ENCODE measurements at regions not wholly inside any gene's neighbourhood (a gene's known extent, or its start where the extent isn't known, plus 50 kb on each side); places are given as distances from the start of the nearest gene placed in this dataset.

DNA sequence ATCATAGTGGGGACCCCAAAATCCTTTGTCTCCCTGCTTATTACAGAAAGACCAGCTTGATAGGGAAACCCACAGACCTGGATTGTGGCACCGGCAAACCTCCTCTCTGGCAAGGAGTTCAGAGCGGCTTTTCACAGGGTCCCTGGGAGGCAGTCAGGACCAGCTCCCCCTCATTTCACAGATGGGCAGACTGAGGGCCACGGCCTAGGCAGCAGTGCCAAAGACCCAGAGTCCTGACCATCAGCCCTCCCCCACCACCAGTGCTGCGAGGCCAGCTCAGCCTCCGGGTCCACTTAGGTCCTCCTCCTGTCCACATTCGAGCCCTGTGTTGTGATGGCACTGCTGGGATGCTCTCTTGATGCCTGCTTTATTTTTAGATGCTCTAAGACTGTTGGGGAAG, 57.2 kb downstream of the CAMK2N1 start:
- Histone ChIP-seq H3K36me3 (no peaks in the 10 kb centered on the region), H3K4me3 (no peak overlapping the region), H3K27ac (no peak overlapping the region), H3K27me3 (no peaks in the 10 kb centered on the region), H3K9me3 (no peaks in the 10 kb centered on the region), H3K4me1 (ENCODE audit: insufficient read depth) (no peaks in the 10 kb centered on the region)
- intact Hi-C loops (cut with DNase I), result no loop called here
- WGBS, 3 donors, result 58 to 81% (median 73%) methylated on average over 6 of the region's 6 CpGs
- TF ChIP-seq EP300 (IDR thresholded peaks at IDR 0.05) (no peak), POLR2A (IDR thresholded peaks at IDR 0.05) (no peak)
- TF ChIP-seq, protein P1, sequence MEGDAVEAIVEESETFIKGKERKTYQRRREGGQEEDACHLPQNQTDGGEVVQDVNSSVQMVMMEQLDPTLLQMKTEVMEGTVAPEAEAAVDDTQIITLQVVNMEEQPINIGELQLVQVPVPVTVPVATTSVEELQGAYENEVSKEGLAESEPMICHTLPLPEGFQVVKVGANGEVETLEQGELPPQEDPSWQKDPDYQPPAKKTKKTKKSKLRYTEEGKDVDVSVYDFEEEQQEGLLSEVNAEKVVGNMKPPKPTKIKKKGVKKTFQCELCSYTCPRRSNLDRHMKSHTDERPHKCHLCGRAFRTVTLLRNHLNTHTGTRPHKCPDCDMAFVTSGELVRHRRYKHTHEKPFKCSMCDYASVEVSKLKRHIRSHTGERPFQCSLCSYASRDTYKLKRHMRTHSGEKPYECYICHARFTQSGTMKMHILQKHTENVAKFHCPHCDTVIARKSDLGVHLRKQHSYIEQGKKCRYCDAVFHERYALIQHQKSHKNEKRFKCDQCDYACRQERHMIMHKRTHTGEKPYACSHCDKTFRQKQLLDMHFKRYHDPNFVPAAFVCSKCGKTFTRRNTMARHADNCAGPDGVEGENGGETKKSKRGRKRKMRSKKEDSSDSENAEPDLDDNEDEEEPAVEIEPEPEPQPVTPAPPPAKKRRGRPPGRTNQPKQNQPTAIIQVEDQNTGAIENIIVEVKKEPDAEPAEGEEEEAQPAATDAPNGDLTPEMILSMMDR (IDR thresholded peaks at IDR 0.05), result no peak
- no peak for DNase-seq

DNA sequence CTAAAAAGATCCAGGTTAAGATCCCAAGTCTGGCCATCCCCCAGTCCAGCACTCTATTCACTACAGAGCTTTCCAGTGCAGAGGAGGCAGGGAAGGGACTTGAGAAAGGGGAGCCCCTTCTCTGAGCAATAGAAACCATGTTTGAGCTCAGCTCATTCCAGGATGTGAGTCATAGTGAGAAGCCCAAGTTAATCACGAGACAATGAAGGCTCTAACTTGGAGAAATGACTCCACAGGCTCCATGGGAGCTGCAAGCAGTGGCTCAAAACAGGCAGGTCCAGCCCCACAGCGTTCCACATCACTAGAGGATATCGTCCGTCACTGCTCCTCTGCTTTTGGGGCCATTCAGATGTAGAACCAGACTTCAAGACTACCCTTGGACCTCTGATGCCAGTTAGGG, 59.1 kb downstream of the CAMK2N1 start:
- WGBS, 3 donors, result 53 to 63% (median 59%) methylated on average over 4 of the region's 4 CpGs
- intact Hi-C loops (cut with DNase I), result no loop called here
- Histone ChIP-seq H3K27ac (no peak overlapping the region), H3K4me3 (no peak overlapping the region), H3K4me1 (ENCODE audit: insufficient read depth) (no peaks in the 10 kb centered on the region), H3K27me3 (no peaks in the 10 kb centered on the region), H3K9me3 (no peaks in the 10 kb centered on the region), H3K36me3 (no peaks in the 10 kb centered on the region)
- no peak for DNase-seq
- TF ChIP-seq POLR2A (IDR thresholded peaks at IDR 0.05), result no peak
- TF ChIP-seq EP300 (IDR thresholded peaks at IDR 0.05), result no peak
- TF ChIP-seq, protein P1 (IDR thresholded peaks at IDR 0.05), result no peak

- Histone ChIP-seq H3K27ac (no peak overlapping the region), H3K4me3 (no peak overlapping the region), H3K9me3 (no peaks in the 10 kb centered on the region), H3K27me3 (no peaks in the 10 kb centered on the region), H3K4me1 (ENCODE audit: insufficient read depth) (no peaks in the 10 kb centered on the region), H3K36me3 (no peaks in the 10 kb centered on the region)
- intact Hi-C loops (cut with DNase I), result no loop called here
- TF ChIP-seq EP300 (IDR thresholded peaks at IDR 0.05), result no peak
- TF ChIP-seq POLR2A (IDR thresholded peaks at IDR 0.05), result no peak
- TF ChIP-seq, protein P1 (IDR thresholded peaks at IDR 0.05), result no peak
- DNase-seq, result no peak
- WGBS, 3 donors, result 45 to 58% (median 51%) methylated on average over 4 of the region's 4 CpGs
Observed at GRCh38 chr1:20426371-20426770, 59.6 kb downstream of the CAMK2N1 start.

- WGBS, 3 donors, result 42 to 46% (median 42%) methylated on average over 2 of the region's 2 CpGs
- TF ChIP-seq EP300 (IDR thresholded peaks at IDR 0.05), result no peak
- no peak for TF ChIP-seq POLR2A (IDR thresholded peaks at IDR 0.05)
- TF ChIP-seq, protein P1 (IDR thresholded peaks at IDR 0.05), result no peak
Observed at GRCh38 chr1:20425622-20426021, 60.4 kb downstream of the CAMK2N1 start.

More at GRCh38 chr1:20425622-20426021, 60.4 kb downstream of the CAMK2N1 start:
- no peaks in the 10 kb centered on the region for H3K4me1 ChIP-seq (ENCODE audit: insufficient read depth)
- no peak overlapping the region for H3K4me3 ChIP-seq
- DNase-seq, result no peak
- intact Hi-C loops (cut with DNase I), result no loop called here
- H3K27ac ChIP-seq, result no peak overlapping the region
- no peaks in the 10 kb centered on the region for H3K27me3 ChIP-seq
- no peaks in the 10 kb centered on the region for H3K9me3 ChIP-seq
- no peaks in the 10 kb centered on the region for H3K36me3 ChIP-seq
